Colonic mucosa (tissue), 4 donors: ENCODE measurements at regions not wholly inside any gene's neighbourhood (a gene's known extent, or its start where the extent isn't known, plus 50 kb on each side); places are given as distances from the start of the nearest gene placed in this dataset.

Experiments used
- DNase-seq: peaks from one replicate; pipeline ENCODE4 v3.0.0-alpha.2; 2020
- H3K27ac ChIP-seq: fragments of 200-600 bp; one replicate; pipeline ENCODE4 v1.8.0; 2021
- H3K27me3 ChIP-seq: fragments of 200-600 bp; one replicate; pipeline ENCODE4 v1.8.0; 2021
- H3K36me3 ChIP-seq: fragments of 200-600 bp; one replicate; pipeline ENCODE4 v1.8.0; 2021
- H3K4me1 ChIP-seq: fragments of 200-600 bp; one replicate; pipeline ENCODE4 v1.8.0; 2021; ENCODE audit warnings: mild to moderate bottlenecking
- H3K4me3 ChIP-seq: fragments of 200-600 bp; one replicate; pipeline ENCODE4 v1.8.0; 2021
- H3K9ac ChIP-seq, 2 donors: one replicate each; pipeline ENCODE4 v1.7.0; 2013; ENCODE audit warnings: control low read depth in 2 of 2, low read depth in 2 of 2, low read length in 2 of 2
- H3K9me3 ChIP-seq: fragments of 200-600 bp; one replicate; pipeline ENCODE4 v1.8.0; 2021
- intact Hi-C: fragments of 100-400 bp; cut with DNase I; formaldehyde crosslinking; loops from one replicate; pipeline ENCODE4 v1.14.1; 2022
- TF ChIP-seq, protein P1 (sequence below): fragments of 200-600 bp; IDR thresholded peaks from one replicate; pipeline ENCODE4 v1.8.0; 2022; ENCODE audit warnings: antibody characterized with exemption, mild to moderate bottlenecking
- donor health status: healthy.
- donor health status: DM: no; HTN: no; CAD: no.
- donor health status: DM: no; HTN: no; CAD: no.

DNA sequence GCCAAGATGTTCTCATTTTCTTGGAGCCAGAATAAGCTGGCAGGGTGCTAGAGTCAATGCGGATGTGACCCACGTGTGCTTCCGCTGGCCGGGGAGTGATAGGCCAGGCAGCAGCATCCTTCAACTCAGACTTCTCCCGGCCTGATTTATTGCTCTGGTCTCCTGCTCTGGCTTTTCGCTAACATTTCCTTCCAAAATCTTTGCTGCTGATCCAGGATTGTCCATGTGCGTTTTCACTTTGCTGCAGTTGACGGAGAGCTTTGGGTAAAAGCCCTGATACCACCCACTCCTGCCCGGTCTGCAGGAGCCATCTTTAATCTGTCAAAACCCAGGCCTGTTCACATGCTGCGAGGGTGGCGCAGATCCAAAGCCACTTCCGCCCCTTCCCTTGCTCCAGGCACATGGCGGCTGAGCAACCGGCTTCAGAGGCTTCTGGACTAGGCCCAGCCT is 106.8 kb downstream of the CYP26A1 start:
- no peak overlapping the region for H3K9ac ChIP-seq
- peak; percentile 21 for DNase-seq
- no peaks in the 10 kb centered on the region for H3K27me3 ChIP-seq
- H3K4me3 ChIP-seq, result no peak overlapping the region
- H3K36me3 ChIP-seq, result no peaks in the 10 kb centered on the region
- intact Hi-C loops, result no loop called here
- no peaks in the 10 kb centered on the region for H3K4me1 ChIP-seq
- TF ChIP-seq, protein P1, sequence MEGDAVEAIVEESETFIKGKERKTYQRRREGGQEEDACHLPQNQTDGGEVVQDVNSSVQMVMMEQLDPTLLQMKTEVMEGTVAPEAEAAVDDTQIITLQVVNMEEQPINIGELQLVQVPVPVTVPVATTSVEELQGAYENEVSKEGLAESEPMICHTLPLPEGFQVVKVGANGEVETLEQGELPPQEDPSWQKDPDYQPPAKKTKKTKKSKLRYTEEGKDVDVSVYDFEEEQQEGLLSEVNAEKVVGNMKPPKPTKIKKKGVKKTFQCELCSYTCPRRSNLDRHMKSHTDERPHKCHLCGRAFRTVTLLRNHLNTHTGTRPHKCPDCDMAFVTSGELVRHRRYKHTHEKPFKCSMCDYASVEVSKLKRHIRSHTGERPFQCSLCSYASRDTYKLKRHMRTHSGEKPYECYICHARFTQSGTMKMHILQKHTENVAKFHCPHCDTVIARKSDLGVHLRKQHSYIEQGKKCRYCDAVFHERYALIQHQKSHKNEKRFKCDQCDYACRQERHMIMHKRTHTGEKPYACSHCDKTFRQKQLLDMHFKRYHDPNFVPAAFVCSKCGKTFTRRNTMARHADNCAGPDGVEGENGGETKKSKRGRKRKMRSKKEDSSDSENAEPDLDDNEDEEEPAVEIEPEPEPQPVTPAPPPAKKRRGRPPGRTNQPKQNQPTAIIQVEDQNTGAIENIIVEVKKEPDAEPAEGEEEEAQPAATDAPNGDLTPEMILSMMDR, result no peak
- no peaks in the 10 kb centered on the region for H3K9me3 ChIP-seq
- H3K27ac ChIP-seq, result no peak overlapping the region

DNA sequence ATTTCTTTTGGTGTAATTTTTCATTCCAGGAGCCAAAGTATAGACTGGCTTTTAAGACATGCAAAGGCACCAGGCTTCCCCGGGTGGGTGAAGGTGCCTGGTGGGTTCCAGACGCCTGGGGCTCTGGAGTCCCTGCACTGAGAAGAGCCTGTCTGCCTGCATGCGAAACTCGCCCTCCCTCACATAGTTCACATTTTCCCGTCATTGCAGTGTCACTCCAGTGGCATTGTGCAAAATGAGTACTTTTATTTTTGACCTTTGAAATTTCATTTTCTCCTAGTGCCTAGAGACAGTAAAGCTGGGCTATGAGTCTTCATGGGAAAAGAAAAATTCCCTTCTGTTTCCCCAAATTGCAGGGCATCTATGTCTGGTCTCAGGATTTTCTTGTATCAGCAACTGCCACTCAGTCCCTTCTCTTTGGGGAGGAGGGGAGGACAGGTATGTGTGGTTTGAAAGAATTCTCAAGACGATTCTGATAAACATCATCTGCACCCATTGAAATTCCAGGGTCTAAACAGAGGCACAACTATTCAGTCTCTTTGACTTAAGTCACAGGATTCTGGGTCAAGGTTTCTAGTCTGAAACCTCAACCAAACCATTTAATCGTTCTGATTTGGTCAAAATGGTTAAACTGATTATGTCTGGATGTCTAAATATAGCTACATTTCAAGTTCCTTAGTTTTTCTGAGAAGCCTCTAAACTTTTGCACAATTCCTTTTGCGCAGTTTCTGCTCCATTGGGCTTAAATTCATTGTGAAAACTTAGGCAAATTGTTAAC is 107.8 kb downstream of the CYP26A1 start:
- no peaks in the 10 kb centered on the region for H3K4me1 ChIP-seq
- intact Hi-C loops, result no loop called here
- no peaks in the 10 kb centered on the region for H3K36me3 ChIP-seq
- DNase-seq, result no peak
- H3K27ac ChIP-seq, result no peak overlapping the region
- no peaks in the 10 kb centered on the region for H3K9me3 ChIP-seq
- H3K27me3 ChIP-seq, result no peaks in the 10 kb centered on the region
- no peak overlapping the region for H3K9ac ChIP-seq
- no peak overlapping the region for H3K4me3 ChIP-seq
- TF ChIP-seq, protein P1, result no peak

DNA sequence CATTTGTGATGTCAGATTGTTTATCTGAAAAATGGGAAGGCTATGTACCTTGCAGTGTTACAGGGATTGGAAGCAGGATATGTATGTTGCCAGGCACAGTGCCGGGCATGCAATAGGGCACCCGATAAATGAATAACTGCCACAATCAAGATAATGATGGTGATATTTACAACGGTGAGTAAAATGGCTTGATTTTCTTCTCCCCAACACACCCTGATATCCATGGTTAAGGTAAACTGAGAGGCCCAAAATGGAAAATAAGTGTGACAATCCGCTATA is 108.3 kb downstream of the CYP26A1 start:
- intact Hi-C loops, result no loop called here
- TF ChIP-seq, protein P1, result no peak
- no peak overlapping the region for H3K27ac ChIP-seq

DNA sequence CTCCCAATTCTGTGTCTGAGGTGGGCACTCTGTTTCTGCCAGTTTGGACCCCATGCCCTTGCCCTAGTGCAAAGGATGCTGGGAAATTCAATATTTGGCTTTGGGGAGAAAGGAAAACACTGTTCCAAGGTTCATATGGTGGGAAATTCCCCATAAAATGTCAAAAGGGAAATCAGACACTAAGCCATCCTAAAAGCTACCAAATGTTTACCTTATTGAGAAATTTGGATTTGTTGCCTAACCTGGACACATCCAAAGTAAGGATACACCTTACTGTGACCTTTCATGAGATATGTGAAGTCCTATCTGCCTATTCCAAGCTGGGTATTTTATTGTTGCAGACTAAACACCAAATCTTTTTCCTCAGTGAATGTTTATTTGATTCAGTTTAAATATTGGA is 109.1 kb downstream of the CYP26A1 start:
- Histone ChIP-seq H3K36me3 (no peaks in the 10 kb centered on the region), H3K4me1 (no peaks in the 10 kb centered on the region), H3K27ac (no peak overlapping the region), H3K9me3 (no peaks in the 10 kb centered on the region), H3K4me3 (no peak overlapping the region), H3K9ac (no peak overlapping the region), H3K27me3 (no peaks in the 10 kb centered on the region)
- no peak for DNase-seq
- intact Hi-C loops, result no loop called here
- TF ChIP-seq, protein P1, result no peak

More for the DNA sequence above, 108.3 kb downstream of the CYP26A1 start:
- H3K9me3 ChIP-seq, result no peaks in the 10 kb centered on the region
- no peak overlapping the region for H3K9ac ChIP-seq
- no peaks in the 10 kb centered on the region for H3K27me3 ChIP-seq
- H3K4me3 ChIP-seq, result no peak overlapping the region
- DNase-seq, result no peak
- H3K4me1 ChIP-seq, result no peaks in the 10 kb centered on the region
- no peaks in the 10 kb centered on the region for H3K36me3 ChIP-seq

DNA sequence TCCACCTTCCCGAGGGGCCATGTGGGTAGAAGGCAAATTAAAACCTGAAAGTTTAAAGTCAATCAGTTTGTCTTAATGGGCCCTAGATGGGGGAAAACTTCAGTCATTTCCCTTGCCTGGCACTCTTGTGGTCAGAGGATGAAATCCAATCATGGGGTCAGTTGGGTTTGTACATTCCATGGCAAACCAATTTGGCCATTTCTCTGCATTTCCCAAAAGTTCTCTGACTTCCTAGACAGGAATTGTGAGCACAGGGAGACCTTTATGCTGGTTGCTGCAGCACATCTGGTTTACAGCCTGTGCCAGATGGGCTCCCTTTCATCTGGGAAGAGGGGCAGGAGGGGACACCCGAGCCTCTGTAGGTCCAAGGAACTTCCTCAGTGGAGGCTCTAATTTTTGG is 113.0 kb downstream of the CYP26A1 start:
- no peak for DNase-seq
- Histone ChIP-seq H3K4me1 (no peaks in the 10 kb centered on the region), H3K27ac (no peak overlapping the region), H3K4me3 (no peak overlapping the region), H3K36me3 (no peaks in the 10 kb centered on the region), H3K27me3 (no peaks in the 10 kb centered on the region), H3K9ac (no peak overlapping the region), H3K9me3 (no peaks in the 10 kb centered on the region)
- intact Hi-C loops, result no loop called here
- TF ChIP-seq, protein P1, result no peak
